SK-N-MC (cell line): ENCODE measurements at regions not wholly inside any gene's neighbourhood (a gene's known extent, or its start where the extent isn't known, plus 50 kb on each side); places are given as distances from the start of the nearest gene placed in this dataset.

ENCODE experiments used
- EZH2 ChIP-seq: fragments of 200-600 bp; sonication (generic); IDR thresholded peaks from one replicate; pipeline ENCODE4 v1.6.1; 2017; ENCODE audit warnings: antibody characterized with exemption
- POLR2AphosphoS5 ChIP-seq: IDR thresholded peaks from 2 replicates; pipeline ENCODE4 v1.6.1; 2012; ENCODE audit warnings: mild to moderate bottlenecking, low read depth, low read length, borderline replicate concordance

GRCh38 chr3:189082666-189083427 is 88.9 kb upstream of the TPRG1 start:
- TF ChIP-seq POLR2AphosphoS5 (no peak), EZH2 (no peak)
